ENCODE measurements at regions not wholly inside any gene's neighbourhood (a gene's known extent, or its start where the extent isn't known, plus 50 kb on each side); places are given as distances from the start of the nearest gene placed in this dataset.
A peak's percentile ranks its signal among the peaks of the same experiment; 100 is the strongest.

DNA sequence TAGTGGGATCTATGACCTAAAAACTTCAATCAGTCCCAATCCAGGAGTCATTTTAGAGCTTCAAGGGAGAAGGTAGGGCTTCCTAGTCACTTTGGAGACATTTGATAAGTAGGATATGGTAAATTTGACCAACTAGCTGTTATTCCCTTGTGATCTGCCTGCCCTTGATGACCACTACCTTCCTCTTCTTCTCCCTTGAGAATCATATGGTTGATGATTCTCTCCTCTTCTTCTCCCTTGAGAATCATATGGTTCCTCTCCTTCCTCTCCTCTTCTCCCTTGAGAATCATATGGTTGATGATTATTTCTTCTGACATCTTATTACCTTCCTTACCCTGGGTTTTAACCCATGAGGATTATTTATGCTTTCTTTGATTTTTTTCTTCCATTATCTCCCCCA is 482.6 kb upstream of the TENM3 start:
- H3K9ac ChIP-seq (ENCODE audit: low read depth, low read length) = no peak overlapping the region
- H3K4me3 ChIP-seq (ENCODE audit: low read length) = no peak overlapping the region
- H3K27me3 ChIP-seq (ENCODE audit: insufficient read depth, low read length) = no peaks in the 10 kb centered on the region
- H3K36me3 ChIP-seq (ENCODE audit: insufficient read depth, low read length) = no peaks in the 10 kb centered on the region
- H3K27ac ChIP-seq (ENCODE audit: low read depth, low read length) = no peak overlapping the region
- peaks cover 23% of the 10 kb centered on the region for H3K4me1 ChIP-seq (ENCODE audit: insufficient read depth, low read length)
- no peaks in the 10 kb centered on the region for H3K9me3 ChIP-seq (ENCODE audit: insufficient read depth, low read depth, low read length)

DNA sequence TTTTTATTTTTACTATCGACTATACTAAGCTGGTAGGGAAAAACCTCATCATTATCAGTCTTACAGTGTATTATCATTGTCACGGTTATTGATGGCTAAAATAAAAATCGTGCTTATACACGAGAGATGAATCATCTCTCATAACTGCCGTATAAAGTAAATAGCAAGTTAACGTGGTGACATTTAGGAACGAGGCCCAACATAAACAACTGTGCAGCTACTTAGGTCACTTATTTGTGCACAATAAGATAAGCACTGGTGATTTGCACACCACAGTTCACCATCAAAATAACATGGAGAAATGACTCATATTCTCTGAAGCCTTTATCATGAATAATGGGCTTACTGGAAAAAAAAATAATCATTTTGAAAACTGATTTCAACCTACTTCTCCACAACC is 482.0 kb upstream of the TENM3 start:
- H3K4me1 ChIP-seq (ENCODE audit: insufficient read depth, low read length) = peaks cover 21% of the 10 kb centered on the region
- no peak overlapping the region for H3K9ac ChIP-seq (ENCODE audit: low read depth, low read length)
- no peak overlapping the region for H3K27ac ChIP-seq (ENCODE audit: low read depth, low read length)
- no peaks in the 10 kb centered on the region for H3K36me3 ChIP-seq (ENCODE audit: insufficient read depth, low read length)
- 97% methylated on average over 7 of the region's 7 CpGs for WGBS
- H3K27me3 ChIP-seq (ENCODE audit: insufficient read depth, low read length) = no peaks in the 10 kb centered on the region
- H3K4me3 ChIP-seq (ENCODE audit: low read length) = no peak overlapping the region
- H3K9me3 ChIP-seq (ENCODE audit: insufficient read depth, low read depth, low read length) = no peaks in the 10 kb centered on the region

DNA sequence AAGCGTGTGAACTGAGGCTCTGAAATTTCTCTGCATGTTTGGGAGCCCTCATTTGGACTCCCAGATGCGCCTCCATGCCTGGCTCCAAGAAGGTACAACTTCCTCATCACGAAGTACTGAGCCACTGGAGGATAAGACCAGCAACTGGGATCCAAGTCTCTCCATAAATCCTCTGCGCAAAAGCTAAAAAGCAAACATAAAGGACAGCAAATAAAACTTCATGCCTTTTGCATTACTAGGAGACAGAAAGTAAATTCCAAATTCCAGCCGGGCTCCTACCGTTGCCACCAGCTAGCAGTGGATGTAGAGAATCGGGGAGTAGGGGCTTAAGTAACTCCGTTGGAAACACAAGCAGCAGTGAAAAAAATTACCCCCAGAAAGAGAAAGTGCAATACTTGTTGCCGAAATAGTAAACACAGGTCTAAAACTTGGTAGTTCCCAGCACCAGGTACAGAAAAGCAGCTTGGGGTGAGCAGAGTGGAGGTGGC is 477.1 kb upstream of the TENM3 start:
- no peaks in the 10 kb centered on the region for H3K27me3 ChIP-seq (ENCODE audit: insufficient read depth, low read length)
- WGBS = 94% methylated on average over 9 of the region's 9 CpGs
- H3K9me3 ChIP-seq (ENCODE audit: insufficient read depth, low read depth, low read length) = no peaks in the 10 kb centered on the region
- no peak overlapping the region for H3K4me3 ChIP-seq (ENCODE audit: low read length)
- H3K27ac ChIP-seq (ENCODE audit: low read depth, low read length) = no peak overlapping the region
- no peaks in the 10 kb centered on the region for H3K36me3 ChIP-seq (ENCODE audit: insufficient read depth, low read length)
- H3K4me1 ChIP-seq (ENCODE audit: insufficient read depth, low read length) = no peaks in the 10 kb centered on the region
- no peak overlapping the region for H3K9ac ChIP-seq (ENCODE audit: low read depth, low read length)

DNA sequence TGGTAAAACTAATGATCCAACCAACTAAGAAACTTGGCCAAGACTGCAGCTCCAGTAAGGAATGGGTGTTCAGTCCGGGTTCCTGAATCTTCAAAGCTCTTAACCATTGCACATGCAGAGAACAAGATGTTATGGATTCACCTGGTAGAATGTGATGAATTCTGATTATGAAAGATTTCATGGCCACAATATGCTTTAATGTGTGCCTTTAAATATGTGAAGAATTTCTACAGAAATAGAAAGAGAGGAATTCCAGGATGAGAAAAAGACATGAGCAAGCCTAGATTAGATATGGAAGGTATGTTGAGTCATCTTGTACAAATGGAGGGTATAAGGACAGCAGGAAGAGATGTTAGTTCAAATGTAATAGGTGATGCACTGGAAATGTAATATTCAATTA is 472.2 kb upstream of the TENM3 start:
- no peaks in the 10 kb centered on the region for H3K36me3 ChIP-seq (ENCODE audit: insufficient read depth, low read length)
- H3K9me3 ChIP-seq (ENCODE audit: insufficient read depth, low read depth, low read length) = no peaks in the 10 kb centered on the region
- H3K27me3 ChIP-seq (ENCODE audit: insufficient read depth, low read length) = no peaks in the 10 kb centered on the region
- H3K9ac ChIP-seq (ENCODE audit: low read depth, low read length) = no peak overlapping the region
- H3K4me3 ChIP-seq (ENCODE audit: low read length) = no peak overlapping the region
- 100% methylated on average over 1 of the region's 1 CpG for WGBS
- no peak overlapping the region for H3K27ac ChIP-seq (ENCODE audit: low read depth, low read length)
- H3K4me1 ChIP-seq (ENCODE audit: insufficient read depth, low read length) = no peaks in the 10 kb centered on the region

DNA sequence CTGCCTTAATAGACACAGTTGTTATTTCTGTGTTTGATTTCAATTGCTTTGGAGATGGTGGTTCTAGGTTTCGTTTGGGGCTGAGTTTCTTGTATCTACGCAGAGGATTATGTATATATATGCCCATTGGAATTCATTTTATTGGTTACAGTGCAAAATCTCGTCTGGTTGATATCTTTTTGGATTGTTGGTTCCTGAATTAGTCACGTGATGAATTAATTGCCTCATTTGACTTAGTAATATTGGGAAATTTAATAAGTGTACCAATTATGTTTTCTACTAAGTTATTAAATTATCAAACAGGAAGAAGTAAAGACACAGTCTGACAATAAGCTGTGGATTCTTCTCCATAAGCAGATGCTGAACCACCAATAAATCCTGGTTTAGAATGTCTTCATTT is 467.9 kb upstream of the TENM3 start:
- H3K4me3 ChIP-seq (ENCODE audit: low read length) = no peak overlapping the region
- WGBS = 89% methylated on average over 4 of the region's 4 CpGs
- no peaks in the 10 kb centered on the region for H3K36me3 ChIP-seq (ENCODE audit: insufficient read depth, low read length)
- no peaks in the 10 kb centered on the region for H3K9me3 ChIP-seq (ENCODE audit: insufficient read depth, low read depth, low read length)
- no peaks in the 10 kb centered on the region for H3K27me3 ChIP-seq (ENCODE audit: insufficient read depth, low read length)
- no peak overlapping the region for H3K9ac ChIP-seq (ENCODE audit: low read depth, low read length)
- no peak overlapping the region for H3K27ac ChIP-seq (ENCODE audit: low read depth, low read length)
- H3K4me1 ChIP-seq (ENCODE audit: insufficient read depth, low read length) = no peaks in the 10 kb centered on the region

DNA sequence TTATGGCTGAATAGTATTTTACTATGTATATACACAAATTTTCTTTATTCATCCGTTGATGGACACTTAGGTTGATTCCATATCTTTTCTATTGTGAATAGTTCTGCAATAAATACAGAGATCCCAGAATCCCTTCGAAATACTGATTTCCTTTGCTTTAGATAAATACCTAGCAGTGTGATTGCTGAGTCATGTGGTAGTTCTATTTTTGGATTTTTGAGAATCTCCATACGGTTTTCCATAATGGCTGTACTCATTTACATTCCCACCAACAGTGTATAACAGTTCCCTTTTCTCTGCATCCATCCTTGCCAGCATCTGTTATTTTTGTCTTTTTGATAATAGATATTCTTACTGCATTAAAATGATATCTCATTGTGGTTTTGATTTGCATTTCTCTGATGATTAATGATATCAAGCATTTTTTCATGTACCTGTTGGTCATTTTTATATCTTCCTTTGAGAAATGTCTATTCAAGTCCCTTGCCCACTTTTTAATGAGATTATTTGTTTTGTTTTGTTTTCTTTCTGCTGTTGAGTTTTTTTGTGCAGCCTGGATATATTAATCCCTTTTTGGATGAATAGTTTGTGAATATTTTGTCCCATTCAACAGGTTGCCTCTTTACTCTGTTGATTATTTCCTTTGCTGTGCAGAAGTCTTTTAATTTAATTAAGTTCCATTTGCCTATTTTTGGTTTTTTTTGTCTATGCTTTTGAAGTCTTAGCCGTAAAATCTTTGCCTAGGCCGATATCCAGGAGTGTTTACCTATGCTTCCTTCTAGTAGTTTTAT is 466.7 kb upstream of the TENM3 start:
- no peak overlapping the region for H3K4me3 ChIP-seq (ENCODE audit: low read length)
- no peak overlapping the region for H3K9ac ChIP-seq (ENCODE audit: low read depth, low read length)
- H3K9me3 ChIP-seq (ENCODE audit: insufficient read depth, low read depth, low read length) = no peaks in the 10 kb centered on the region
- H3K4me1 ChIP-seq (ENCODE audit: insufficient read depth, low read length) = no peaks in the 10 kb centered on the region
- H3K36me3 ChIP-seq (ENCODE audit: insufficient read depth, low read length) = no peaks in the 10 kb centered on the region
- no peak overlapping the region for H3K27ac ChIP-seq (ENCODE audit: low read depth, low read length)
- no peaks in the 10 kb centered on the region for H3K27me3 ChIP-seq (ENCODE audit: insufficient read depth, low read length)
- WGBS = 96% methylated on average over 3 of the region's 5 CpGs

DNA sequence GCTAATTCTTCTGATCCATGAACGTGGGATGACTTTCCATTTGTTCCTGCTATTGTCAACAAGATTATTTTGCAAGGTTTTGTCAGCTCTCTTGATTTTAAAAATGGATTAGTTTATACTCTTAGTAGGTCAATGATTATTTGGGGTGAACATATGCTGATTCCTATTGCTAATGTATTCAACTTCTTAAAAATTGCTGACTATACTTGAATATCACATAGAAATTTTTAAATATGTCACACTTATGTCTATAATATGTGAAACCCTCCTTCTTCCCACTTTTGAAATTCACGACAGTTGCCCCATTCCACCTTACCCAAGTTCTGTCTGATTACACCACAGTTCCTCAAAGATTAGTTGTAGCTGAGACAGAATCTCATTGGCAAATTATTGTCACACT is 465.7 kb upstream of the TENM3 start:
- no peak overlapping the region for H3K4me3 ChIP-seq (ENCODE audit: low read length)
- WGBS = 95% methylated on average over 2 of the region's 2 CpGs

DNA sequence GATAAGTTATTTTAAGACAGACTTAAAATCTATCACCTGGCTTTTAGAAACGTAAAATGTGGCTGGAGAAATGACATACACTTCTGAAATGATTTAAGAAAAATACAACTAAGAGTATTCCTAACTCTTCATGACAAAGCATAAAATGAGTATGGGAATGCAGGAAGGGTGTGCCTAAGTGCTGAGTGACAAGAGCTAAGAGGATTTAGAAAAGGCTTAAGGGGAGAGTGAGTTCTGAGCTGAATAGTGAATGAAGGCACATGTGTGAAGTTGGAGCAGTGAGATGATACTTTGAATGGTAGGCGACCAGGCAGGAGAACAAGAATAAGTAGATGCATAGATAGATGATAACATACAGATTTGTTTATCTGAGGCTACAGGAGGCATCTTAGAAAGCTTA is 458.3 kb upstream of the TENM3 start:
- H3K27me3 ChIP-seq (ENCODE audit: insufficient read depth, low read length) = no peaks in the 10 kb centered on the region
- no peaks in the 10 kb centered on the region for H3K9me3 ChIP-seq (ENCODE audit: insufficient read depth, low read depth, low read length)
- H3K9ac ChIP-seq (ENCODE audit: low read depth, low read length) = no peak overlapping the region
- H3K4me3 ChIP-seq (ENCODE audit: low read length) = no peak overlapping the region
- WGBS = 85% methylated on average over 1 of the region's 2 CpGs
- no peaks in the 10 kb centered on the region for H3K36me3 ChIP-seq (ENCODE audit: insufficient read depth, low read length)
- H3K4me1 ChIP-seq (ENCODE audit: insufficient read depth, low read length) = no peaks in the 10 kb centered on the region
- H3K27ac ChIP-seq (ENCODE audit: low read depth, low read length) = no peak overlapping the region

More for the DNA sequence above, 465.7 kb upstream of the TENM3 start:
- H3K36me3 ChIP-seq (ENCODE audit: insufficient read depth, low read length) = no peaks in the 10 kb centered on the region
- H3K27ac ChIP-seq (ENCODE audit: low read depth, low read length) = no peak overlapping the region
- no peaks in the 10 kb centered on the region for H3K27me3 ChIP-seq (ENCODE audit: insufficient read depth, low read length)
- no peak overlapping the region for H3K9ac ChIP-seq (ENCODE audit: low read depth, low read length)
- H3K4me1 ChIP-seq (ENCODE audit: insufficient read depth, low read length) = no peaks in the 10 kb centered on the region
- no peaks in the 10 kb centered on the region for H3K9me3 ChIP-seq (ENCODE audit: insufficient read depth, low read depth, low read length)

DNA sequence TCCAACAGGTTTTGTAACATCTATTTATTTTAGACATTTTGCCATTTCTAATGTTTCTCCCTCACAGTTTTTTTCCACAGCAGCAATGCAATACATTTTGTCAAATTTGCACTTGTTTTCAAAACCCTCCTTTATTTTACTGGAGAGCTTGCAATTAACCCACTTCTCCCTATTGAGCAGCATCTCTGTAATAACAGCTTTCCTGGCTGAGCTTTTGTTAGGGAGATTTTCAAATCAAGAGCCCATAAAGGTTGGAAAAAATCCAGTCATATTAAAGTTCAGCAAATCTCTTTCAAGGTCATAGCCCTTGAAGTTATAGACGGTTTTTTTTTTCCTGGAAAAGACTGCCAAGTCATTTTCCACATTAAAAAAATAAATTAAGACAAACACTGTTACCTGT is 450.6 kb upstream of the TENM3 start:
- H3K36me3 ChIP-seq (ENCODE audit: insufficient read depth, low read length) = no peaks in the 10 kb centered on the region
- H3K27ac ChIP-seq (ENCODE audit: low read depth, low read length) = peak overlapping the region; percentile 40; the same call in 1 of the 2 replicates
- WGBS = 64% methylated on average over 1 of the region's 1 CpG
- no peaks in the 10 kb centered on the region for H3K27me3 ChIP-seq (ENCODE audit: insufficient read depth, low read length)
- 0 out of 2 replicates have a peak overlapping the region, but pooled peaks have one; percentile 17 for H3K9ac ChIP-seq (ENCODE audit: low read depth, low read length)
- H3K9me3 ChIP-seq (ENCODE audit: insufficient read depth, low read depth, low read length) = peaks cover 7% of the 10 kb centered on the region; the same call in 1 of the 2 replicates
- no peak overlapping the region for H3K4me3 ChIP-seq (ENCODE audit: low read length)
- H3K4me1 ChIP-seq (ENCODE audit: insufficient read depth, low read length) = peaks cover 18% of the 10 kb centered on the region

DNA sequence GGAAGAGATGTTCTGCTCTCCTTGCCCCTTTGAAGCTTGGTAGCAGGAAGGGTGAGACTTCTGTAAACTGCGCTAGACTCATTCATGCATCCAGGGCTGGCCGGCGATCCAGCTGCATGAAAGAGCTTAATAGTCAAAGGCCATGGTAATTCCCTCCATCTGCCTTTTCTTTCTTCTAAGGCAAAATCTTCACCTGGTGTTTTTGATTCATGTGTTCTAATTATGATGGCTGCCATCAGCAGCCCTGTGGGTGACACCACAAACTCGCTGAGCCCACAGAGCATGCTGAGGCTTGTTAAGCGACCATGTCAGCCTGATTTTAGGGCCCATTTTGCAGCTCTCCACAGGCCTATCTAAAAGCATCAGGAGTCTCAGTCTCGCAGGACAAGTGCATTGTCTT is 450.1 kb upstream of the TENM3 start:
- no peaks in the 10 kb centered on the region for H3K36me3 ChIP-seq (ENCODE audit: insufficient read depth, low read length)
- H3K27ac ChIP-seq (ENCODE audit: low read depth, low read length) = peak overlapping the region; percentile 40; the same call in 1 of the 2 replicates
- H3K4me3 ChIP-seq (ENCODE audit: low read length) = no peak overlapping the region
- peak overlapping the region; percentile 17; the same call in 1 of the 2 replicates for H3K9ac ChIP-seq (ENCODE audit: low read depth, low read length)
- WGBS = 68% methylated on average over 6 of the region's 6 CpGs
- peaks cover 18% of the 10 kb centered on the region for H3K4me1 ChIP-seq (ENCODE audit: insufficient read depth, low read length)
- peaks cover 7% of the 10 kb centered on the region; the same call in 1 of the 2 replicates for H3K9me3 ChIP-seq (ENCODE audit: insufficient read depth, low read depth, low read length)
- no peaks in the 10 kb centered on the region for H3K27me3 ChIP-seq (ENCODE audit: insufficient read depth, low read length)

DNA sequence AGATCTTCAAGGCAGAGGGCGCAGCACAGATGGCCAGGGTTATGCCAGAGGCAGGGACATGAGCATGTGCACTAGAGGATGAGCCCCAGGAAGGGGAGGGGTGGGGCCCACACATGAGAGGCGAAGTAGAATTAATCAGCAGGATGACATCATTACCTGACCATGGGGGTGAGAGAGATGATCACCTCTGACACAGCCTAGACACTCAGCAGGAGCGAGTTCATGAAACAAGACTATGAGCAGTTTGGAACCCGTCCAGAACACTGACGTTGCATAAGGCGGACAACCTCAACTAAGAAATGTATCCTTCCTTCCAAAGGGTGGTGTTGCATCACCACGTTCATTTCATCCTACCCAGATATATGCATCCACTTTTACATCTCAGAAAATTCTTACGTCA is 446.7 kb upstream of the TENM3 start:
- Histone ChIP-seq H3K27ac (ENCODE audit: low read depth, low read length) (no peak overlapping the region), H3K36me3 (ENCODE audit: insufficient read depth, low read length) (no peaks in the 10 kb centered on the region), H3K27me3 (ENCODE audit: insufficient read depth, low read length) (no peaks in the 10 kb centered on the region), H3K9me3 (ENCODE audit: insufficient read depth, low read depth, low read length) (peaks cover 7% of the 10 kb centered on the region; the same call in 1 of the 2 replicates), H3K9ac (ENCODE audit: low read depth, low read length) (no peak overlapping the region), H3K4me3 (ENCODE audit: low read length) (no peak overlapping the region), H3K4me1 (ENCODE audit: insufficient read depth, low read length) (peaks cover 18% of the 10 kb centered on the region)
- 95% methylated on average over 8 of the region's 8 CpGs for WGBS

All from HUES64 (cell line).